OCI-LY3 (cell line): ENCODE measurements at regions not wholly inside any gene's neighbourhood (a gene's known extent, or its start where the extent isn't known, plus 50 kb on each side); places are given as distances from the start of the nearest gene placed in this dataset.

Experiments
- CTCF ChIP-seq: fragments of 200-600, 300-600 bp; sonication (generic); IDR thresholded peaks from 2 replicates; pipeline ENCODE4 v1.5.1; 2014; ENCODE audit warnings: antibody characterized with exemption, low read length, low read depth
- EZH2phosphoT487 ChIP-seq: fragments of 200-600 bp; shearing (Covaris generic); IDR thresholded peaks from 2 replicates; pipeline ENCODE4 v1.6.1; 2018; ENCODE audit warnings: antibody characterized with exemption, mixed run types, low read depth

GRCh38 chr9:109549386-109549785 lies 51.3 kb upstream of the PTPN3 start:
- no peak for TF ChIP-seq CTCF
- TF ChIP-seq EZH2phosphoT487: no peak
